Uterus (tissue), 3 donors: ENCODE measurements at regions not wholly inside any gene's neighbourhood (a gene's known extent, or its start where the extent isn't known, plus 50 kb on each side); places are given as distances from the start of the nearest gene placed in this dataset.

Source experiments
- DNase-seq, 2 donors: peaks; one replicate each; pipeline ENCODE4 v3.0.0-alpha.2; 2019 to 2020
- H3K27ac ChIP-seq, 2 donors: fragments of 200-600 bp; sonication (generic); 1 replicate in 1 of 2; 2 replicates in 1 of 2; pipeline ENCODE4 v1.5.1; 2016 to 2018
- H3K27me3 ChIP-seq, 2 donors: fragments of 200-600 bp; sonication (generic); one replicate each; pipeline ENCODE4 v1.5.1; 2018 to 2019; ENCODE audit warnings: control low read depth in 1 of 2
- H3K36me3 ChIP-seq, 2 donors: fragments of 200-600 bp; sonication (generic); one replicate each; pipeline ENCODE4 v1.5.1; 2019; ENCODE audit warnings: control low read depth in 1 of 2
- H3K4me1 ChIP-seq, 2 donors: fragments of 200-600 bp; sonication (generic); one replicate each; pipeline ENCODE4 v1.5.1; 2018 to 2019; ENCODE audit warnings: control low read depth in 1 of 2
- H3K4me3 ChIP-seq, 2 donors: fragments of 200-600 bp; sonication (generic); 1 replicate in 1 of 2; 2 replicates in 1 of 2; pipeline ENCODE4 v1.5.1; 2018 to 2019; ENCODE audit warnings: mild to moderate bottlenecking in 1 of 2
- H3K9me3 ChIP-seq, 2 donors: fragments of 200-600 bp; sonication (generic); one replicate each; pipeline ENCODE4 v1.5.1; 2019; ENCODE audit warnings: control low read depth in 1 of 2
- CTCF ChIP-seq, 4 experiments: fragments of 200-600 bp in 2 of 4; fragments of 450-650 bp in 2 of 4; sonication (generic) in 2 of 4; IDR thresholded peaks; one replicate each; pipeline ENCODE4 v1.5.1; 2016 to 2019; ENCODE audit warnings: antibody characterized with exemption in 4 of 4, mild to moderate bottlenecking in 2 of 4, moderate library complexity in 1 of 4
- POLR2A ChIP-seq, 2 donors: fragments of 450-650 bp; IDR thresholded peaks; one replicate each; pipeline ENCODE4 v1.6.1; 2016; ENCODE audit warnings: antibody characterized with exemption in 2 of 2, mild to moderate bottlenecking in 1 of 2, moderate library complexity in 1 of 2
- intact Hi-C: fragments of 100-400 bp; cut with DNase I; formaldehyde crosslinking; loops from one replicate; pipeline ENCODE4 v1.15.1; 2023; ENCODE audit warnings: low total_unique reads
- donor health status: DM: yes; HTN: yes; CAD: no.

DNA sequence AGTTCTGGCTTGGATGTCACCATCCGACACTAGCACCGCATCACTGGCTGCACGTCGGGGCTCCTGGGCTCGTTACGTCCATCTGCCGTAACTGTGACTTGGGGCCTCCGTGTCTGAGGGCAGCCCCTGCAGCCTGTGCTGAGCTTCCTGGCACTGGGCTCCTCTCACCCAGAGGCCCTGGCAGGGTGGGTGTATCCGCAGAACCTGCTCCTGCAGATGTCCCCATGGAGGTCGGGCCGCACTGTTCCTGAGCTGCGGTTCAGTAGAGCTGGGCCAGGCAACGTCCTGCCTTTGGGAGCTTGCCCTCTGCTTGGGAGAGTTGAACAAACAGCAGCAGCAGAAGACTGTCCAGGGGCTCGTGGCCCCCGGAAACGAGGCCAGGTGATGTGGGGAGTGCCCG lies 71.4 kb downstream of the RGS12 start:
- intact Hi-C loops, result no loop called here
- Histone ChIP-seq H3K4me1 (peaks cover 0 to 6% of the 10 kb centered on the region in 2 donors), H3K36me3 (no peaks in the 10 kb centered on the region), H3K4me3 (no peak overlapping the region), H3K9me3 (no peaks in the 10 kb centered on the region), H3K27ac (no peak overlapping the region), H3K27me3 (no peaks in the 10 kb centered on the region)
- TF ChIP-seq CTCF (IDR thresholded peaks at IDR 0.05) (no peak), POLR2A (IDR thresholded peaks at IDR 0.05) (no peak)
- DNase-seq, result no peak

DNA sequence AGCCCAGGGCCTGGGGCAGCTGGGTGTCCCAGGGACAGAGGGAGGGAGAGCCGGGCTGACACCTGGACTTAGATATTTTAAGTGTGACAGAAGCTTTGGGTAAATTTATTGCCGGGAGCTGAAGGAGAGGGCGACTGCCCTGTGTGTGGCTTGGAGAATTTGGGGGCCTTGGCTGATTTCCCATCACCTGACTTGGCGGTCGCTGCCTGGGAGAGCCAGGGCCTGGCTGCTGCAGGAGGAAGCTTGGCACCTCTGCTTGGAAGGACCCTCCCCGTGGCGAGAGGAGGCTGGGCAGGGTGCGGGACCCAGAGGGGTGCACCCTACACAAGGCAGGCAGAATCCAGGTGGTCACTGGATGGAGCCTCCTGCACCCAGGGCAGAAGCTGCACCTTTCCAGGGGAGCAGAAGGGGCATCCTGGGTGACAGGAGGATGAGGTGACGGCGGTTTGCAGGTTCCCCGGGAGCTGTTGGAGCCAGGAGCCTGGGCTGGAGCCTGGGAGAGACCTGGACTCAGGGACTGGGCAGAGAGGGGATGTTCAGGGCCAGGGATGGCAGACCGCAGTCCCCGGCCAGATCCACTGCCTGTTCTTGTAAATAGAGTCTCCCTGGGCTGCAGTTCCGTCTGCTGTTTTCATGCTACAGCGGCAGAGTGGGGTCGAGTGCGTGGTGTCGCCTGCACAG lies 72.0 kb downstream of the RGS12 start:
- no peaks in the 10 kb centered on the region for H3K36me3 ChIP-seq
- H3K9me3 ChIP-seq, result no peaks in the 10 kb centered on the region
- no peak for TF ChIP-seq POLR2A (IDR thresholded peaks at IDR 0.05)
- TF ChIP-seq CTCF (IDR thresholded peaks at IDR 0.05), result no peak
- DNase-seq, result no peak
- H3K27me3 ChIP-seq, result no peaks in the 10 kb centered on the region
- no peak overlapping the region for H3K27ac ChIP-seq
- peaks cover 0 to 10% of the 10 kb centered on the region in 2 donors for H3K4me1 ChIP-seq
- intact Hi-C loops, result no loop called here
- H3K4me3 ChIP-seq, result no peak overlapping the region

- DNase-seq, result no peak
- intact Hi-C loops, result no loop called here
- H3K27me3 ChIP-seq, result no peaks in the 10 kb centered on the region
- no peaks in the 10 kb centered on the region for H3K9me3 ChIP-seq
- peaks cover 0 to 10% of the 10 kb centered on the region in 2 donors for H3K4me1 ChIP-seq
- H3K27ac ChIP-seq, result no peak overlapping the region
- TF ChIP-seq POLR2A (IDR thresholded peaks at IDR 0.05) (no peak), CTCF (IDR thresholded peaks at IDR 0.05) (no peak)
- no peaks in the 10 kb centered on the region for H3K36me3 ChIP-seq
- no peak overlapping the region for H3K4me3 ChIP-seq
These were observed 72.5 kb downstream of the RGS12 start for GRCh38 chr4:3365326-3365725.

DNA sequence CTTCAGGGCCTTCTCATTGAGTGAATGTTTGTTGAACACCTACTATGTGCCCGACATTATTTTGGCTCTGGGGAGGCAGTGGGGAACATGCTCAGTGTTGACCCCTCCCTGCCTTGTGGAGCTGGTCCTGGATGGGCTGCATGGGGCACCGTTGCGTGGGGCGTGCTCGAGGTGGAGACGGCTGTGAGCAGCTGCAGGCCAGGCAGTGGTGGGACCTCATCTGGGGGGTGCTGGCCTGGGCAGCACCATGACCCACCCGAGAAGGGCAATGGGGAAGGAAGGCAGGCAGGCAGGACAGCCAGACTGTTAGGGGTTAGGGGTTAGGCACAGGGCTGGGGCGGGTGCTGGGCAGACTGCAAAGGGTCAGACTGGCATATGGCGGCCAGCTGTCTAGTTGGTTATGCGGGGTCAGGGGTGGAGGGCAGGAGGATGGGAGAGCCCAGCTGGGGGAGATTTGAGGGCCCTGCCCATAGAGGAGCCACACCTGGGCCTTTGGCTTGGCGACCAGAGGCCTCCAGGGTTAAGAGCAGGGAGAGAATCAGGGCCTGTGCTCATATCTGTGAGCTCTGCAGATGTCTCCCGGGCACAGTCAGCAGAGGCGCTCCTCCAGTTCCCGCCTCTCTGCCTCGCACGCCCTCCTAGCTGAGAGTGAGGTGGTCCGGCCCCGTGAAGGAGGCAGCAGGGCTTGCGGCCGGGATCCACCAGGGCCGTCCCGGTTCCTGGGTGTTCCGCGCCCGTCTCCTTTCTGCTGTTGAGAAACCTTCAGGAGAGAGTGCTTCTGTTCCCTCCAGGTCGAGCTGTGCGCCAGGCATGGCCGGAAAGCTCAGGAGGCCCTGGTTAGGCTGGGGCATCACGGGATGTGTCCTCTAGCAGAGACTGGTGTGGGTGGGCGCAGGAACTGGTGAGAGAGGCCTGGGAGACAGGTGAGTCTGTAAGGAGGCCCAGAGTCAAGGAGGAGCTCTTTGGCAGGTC lies 73.3 kb downstream of the RGS12 start:
- intact Hi-C loops, result no loop called here
- no peak for TF ChIP-seq CTCF (IDR thresholded peaks at IDR 0.05)
- TF ChIP-seq POLR2A (IDR thresholded peaks at IDR 0.05), result no peak
- no peak overlapping the region for H3K4me3 ChIP-seq
- H3K27ac ChIP-seq, result no peak overlapping the region
- DNase-seq, result no peak
- H3K36me3 ChIP-seq, result no peaks in the 10 kb centered on the region
- peaks cover 0 to 15% of the 10 kb centered on the region in 2 donors for H3K4me1 ChIP-seq
- H3K27me3 ChIP-seq, result no peaks in the 10 kb centered on the region
- no peaks in the 10 kb centered on the region for H3K9me3 ChIP-seq
